HG03520 (cell line): ENCODE measurements at regions not wholly inside any gene's neighbourhood (a gene's known extent, or its start where the extent isn't known, plus 50 kb on each side); places are given as distances from the start of the nearest gene placed in this dataset.
"Not testable (repeated sequence)": the region's sequence is repeated elsewhere in the genome, so short reads cannot be mapped to it uniquely, and the experiment has no call there.

Source experiments
- ATAC-seq: cut with Tn5 transposase; IDR thresholded peaks from one replicate; pipeline ENCODE4 v1.9.1; 2021; ENCODE audit warnings: mild to moderate bottlenecking, moderate library complexity; ENCODE audit not compliant: unreplicated experiment

- ATAC-seq: no peak
Observed at GRCh38 chr21:32099812-32100416, 178.9 kb downstream of the MIS18A start.

- no peak for ATAC-seq
Observed at GRCh38 chr21:32096411-32096810, 182.4 kb downstream of the MIS18A start.

GRCh38 chr21:32094804-32095203 is 184.0 kb downstream of the MIS18A start:
- ATAC-seq: no peak

- no peak for ATAC-seq
Observed at GRCh38 chr21:32093646-32094462, 185.0 kb downstream of the MIS18A start.

- no peak for ATAC-seq
Observed at GRCh38 chr21:32090956-32091355, 187.9 kb downstream of the MIS18A start.

GRCh38 chr21:32089766-32090165 is 189.1 kb downstream of the MIS18A start:
- no peak for ATAC-seq

- ATAC-seq: no peak
Observed at GRCh38 chr21:32088471-32088870, 190.4 kb downstream of the MIS18A start.

GRCh38 chr21:32087447-32087846 is 191.4 kb downstream of the MIS18A start:
- no peak for ATAC-seq

GRCh38 chr21:32083197-32083596 is 195.7 kb downstream of the MIS18A start:
- no peak for ATAC-seq

- ATAC-seq: no peak
Observed at GRCh38 chr21:32082466-32082865, 196.4 kb downstream of the MIS18A start.

- no peak for ATAC-seq
Observed at GRCh38 chr21:32073593-32073992, 200.8 kb downstream of the HUNK start.

GRCh38 chr21:32073190-32073589 is 200.4 kb downstream of the HUNK start:
- no peak for ATAC-seq

- not testable (repeated sequence) for ATAC-seq
Observed at GRCh38 chr21:32071620-32072019, 198.8 kb downstream of the HUNK start.

GRCh38 chr21:32070676-32071330 is 198.0 kb downstream of the HUNK start:
- ATAC-seq: no peak

GRCh38 chr21:32070126-32070525 is 197.3 kb downstream of the HUNK start:
- ATAC-seq: no peak

GRCh38 chr21:32065654-32066053 is 192.8 kb downstream of the HUNK start:
- ATAC-seq: no peak

- no peak for ATAC-seq
Observed at GRCh38 chr21:32064281-32064910, 191.6 kb downstream of the HUNK start.

- ATAC-seq: no peak
Observed at GRCh38 chr21:32062591-32063227, 189.9 kb downstream of the HUNK start.

- ATAC-seq: no peak
Observed at GRCh38 chr21:32061729-32062128, 188.9 kb downstream of the HUNK start.

GRCh38 chr21:32056791-32057190 is 184.0 kb downstream of the HUNK start:
- no peak for ATAC-seq

- no peak for ATAC-seq
Observed at GRCh38 chr21:32055305-32055704, 182.5 kb downstream of the HUNK start.
